Fibroblast of mammary gland (primary cell): ENCODE measurements at regions not wholly inside any gene's neighbourhood (a gene's known extent, or its start where the extent isn't known, plus 50 kb on each side); places are given as distances from the start of the nearest gene placed in this dataset.

Experiments
- DNase-seq: peaks from one replicate; pipeline ENCODE4 v3.0.0-alpha.2; 2010; ENCODE audit warnings: low read depth
- H3K4me3 ChIP-seq: 2 replicates; pipeline ENCODE4 v1.5.1; 2011; ENCODE audit warnings: low read depth, mild to moderate bottlenecking, low read length, moderate library complexity; ENCODE audit not compliant: control insufficient read depth
- CTCF ChIP-seq: conservative IDR thresholded peaks from 2 replicates; pipeline ENCODE4 v1.5.1; 2011; ENCODE audit warnings: low read depth, low read length, inconsistent platforms; ENCODE audit not compliant: control insufficient read depth, insufficient read depth

- H3K4me3 ChIP-seq = no peak overlapping the region
- no peak for TF ChIP-seq CTCF
Observed at GRCh38 chr11:10914050-10914449, 56.2 kb upstream of the ZBED5 start.

GRCh38 chr11:10913075-10913474, 55.2 kb upstream of the ZBED5 start:
- H3K4me3 ChIP-seq = no peak overlapping the region
- TF ChIP-seq CTCF = no peak
- DNase-seq = no peak

More at GRCh38 chr11:10914050-10914449, 56.2 kb upstream of the ZBED5 start:
- no peak for DNase-seq

GRCh38 chr11:10911907-10912306, 54.1 kb upstream of the ZBED5 start:
- no peak for TF ChIP-seq CTCF
- H3K4me3 ChIP-seq = no peak overlapping the region
- no peak for DNase-seq

- H3K4me3 ChIP-seq = no peak overlapping the region
- no peak for TF ChIP-seq CTCF
- peak; percentile 59 for DNase-seq
Observed at GRCh38 chr11:10909141-10909883, 51.5 kb upstream of the ZBED5 start.

- DNase-seq = peak; percentile 91
- no peak overlapping the region for H3K4me3 ChIP-seq
- no peak for TF ChIP-seq CTCF
Observed at GRCh38 chr11:10908215-10908951, 50.5 kb upstream of the ZBED5 start.
